ENCODE measurements at regions not wholly inside any gene's neighbourhood (a gene's known extent, or its start where the extent isn't known, plus 50 kb on each side); places are given as distances from the start of the nearest gene placed in this dataset.

GRCh38 chr4:166222271-166222670, 349.2 kb downstream of the TLL1 start:
- H3K4me3 ChIP-seq (ENCODE audit: low read depth, low read length): no peak overlapping the region
- in situ Hi-C loops (cut with HindIII; ENCODE audit: low sequenced_read_pairs): no loop called here
- TF ChIP-seq, protein P1, sequence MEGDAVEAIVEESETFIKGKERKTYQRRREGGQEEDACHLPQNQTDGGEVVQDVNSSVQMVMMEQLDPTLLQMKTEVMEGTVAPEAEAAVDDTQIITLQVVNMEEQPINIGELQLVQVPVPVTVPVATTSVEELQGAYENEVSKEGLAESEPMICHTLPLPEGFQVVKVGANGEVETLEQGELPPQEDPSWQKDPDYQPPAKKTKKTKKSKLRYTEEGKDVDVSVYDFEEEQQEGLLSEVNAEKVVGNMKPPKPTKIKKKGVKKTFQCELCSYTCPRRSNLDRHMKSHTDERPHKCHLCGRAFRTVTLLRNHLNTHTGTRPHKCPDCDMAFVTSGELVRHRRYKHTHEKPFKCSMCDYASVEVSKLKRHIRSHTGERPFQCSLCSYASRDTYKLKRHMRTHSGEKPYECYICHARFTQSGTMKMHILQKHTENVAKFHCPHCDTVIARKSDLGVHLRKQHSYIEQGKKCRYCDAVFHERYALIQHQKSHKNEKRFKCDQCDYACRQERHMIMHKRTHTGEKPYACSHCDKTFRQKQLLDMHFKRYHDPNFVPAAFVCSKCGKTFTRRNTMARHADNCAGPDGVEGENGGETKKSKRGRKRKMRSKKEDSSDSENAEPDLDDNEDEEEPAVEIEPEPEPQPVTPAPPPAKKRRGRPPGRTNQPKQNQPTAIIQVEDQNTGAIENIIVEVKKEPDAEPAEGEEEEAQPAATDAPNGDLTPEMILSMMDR (IDR thresholded peaks at IDR 0.05; ENCODE audit: low read depth, low read length, missing control alignments): no peak
- DNase-seq (ENCODE audit: low read depth): no peak

DNA sequence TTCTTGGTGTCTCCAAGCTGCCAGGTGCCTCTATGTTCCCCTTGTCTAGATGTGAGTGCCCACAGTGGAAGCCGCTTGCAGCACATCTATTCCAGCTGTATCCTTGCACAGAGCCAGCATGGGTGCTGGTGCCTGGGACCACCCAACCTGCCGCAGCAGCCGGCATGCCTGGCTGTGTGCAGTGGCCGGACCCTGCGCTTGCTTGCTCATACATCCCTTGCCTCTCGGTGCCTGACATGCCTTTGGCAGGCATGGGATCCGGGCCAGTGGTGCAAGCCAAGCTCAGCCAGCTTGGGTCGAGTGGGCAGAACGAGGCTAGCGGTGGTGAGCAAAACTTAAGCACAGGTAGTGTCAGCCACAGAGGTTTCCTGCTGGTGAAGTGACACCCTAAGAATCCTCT, 355.1 kb downstream of the TLL1 start:
- in situ Hi-C loops (cut with HindIII; ENCODE audit: low sequenced_read_pairs): no loop called here
- DNase-seq (ENCODE audit: low read depth): no peak
- H3K4me3 ChIP-seq (ENCODE audit: low read depth, low read length): no peak overlapping the region
- TF ChIP-seq, protein P1 (IDR thresholded peaks at IDR 0.05; ENCODE audit: low read depth, low read length, missing control alignments): no peak

DNA sequence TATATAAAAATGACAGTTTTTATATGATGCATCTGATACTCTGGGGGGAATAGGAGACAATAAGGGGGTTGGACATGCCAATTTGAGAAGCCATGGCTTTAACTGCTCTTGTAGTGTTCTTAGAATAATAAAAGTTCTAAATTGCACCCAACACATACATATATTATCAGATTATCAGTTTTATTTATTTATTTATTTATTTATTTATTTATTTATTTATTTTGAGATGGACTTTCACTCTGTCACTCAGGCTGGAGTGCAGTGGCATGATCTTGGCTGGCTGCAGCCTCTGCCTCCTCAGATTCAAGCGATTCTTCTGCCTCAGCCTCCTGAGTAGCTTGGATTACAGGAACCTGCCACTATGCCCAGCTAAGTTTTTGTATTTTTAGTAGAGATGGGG, 356.8 kb downstream of the TLL1 start:
- no peak for DNase-seq (ENCODE audit: low read depth)
- H3K4me3 ChIP-seq (ENCODE audit: low read depth, low read length): no peak overlapping the region
- in situ Hi-C loops (cut with HindIII; ENCODE audit: low sequenced_read_pairs): no loop called here
- TF ChIP-seq, protein P1 (IDR thresholded peaks at IDR 0.05; ENCODE audit: low read depth, low read length, missing control alignments): no peak

- DNase-seq (ENCODE audit: low read depth): no peak
- TF ChIP-seq, protein P1 (IDR thresholded peaks at IDR 0.05; ENCODE audit: low read depth, low read length, missing control alignments): no peak
- in situ Hi-C loops (cut with HindIII; ENCODE audit: low sequenced_read_pairs): no loop called here
- H3K4me3 ChIP-seq (ENCODE audit: low read depth, low read length): no peak overlapping the region
Observed at GRCh38 chr4:166230841-166231240, 357.8 kb downstream of the TLL1 start.

DNA sequence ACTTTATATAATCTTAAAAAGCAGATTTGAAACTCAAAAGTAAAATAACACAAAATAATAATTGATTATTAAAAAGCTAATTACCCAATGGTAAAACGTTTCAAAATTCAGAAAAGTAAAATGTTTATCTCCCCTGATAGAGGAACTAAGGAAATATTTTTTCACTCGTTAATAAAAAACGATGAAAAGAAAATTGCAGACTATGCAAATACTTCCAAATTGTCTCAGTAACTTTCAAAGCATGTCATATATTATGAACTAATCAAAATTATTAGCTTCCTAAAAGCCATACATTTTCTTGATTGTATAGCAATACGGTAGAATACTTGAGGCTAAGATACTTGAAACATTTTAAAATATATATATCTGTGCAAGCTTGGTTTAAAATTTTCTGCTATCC, 366.3 kb downstream of the TLL1 start:
- H3K4me3 ChIP-seq (ENCODE audit: low read depth, low read length): no peak overlapping the region
- TF ChIP-seq, protein P1 (IDR thresholded peaks at IDR 0.05; ENCODE audit: low read depth, low read length, missing control alignments): no peak
- in situ Hi-C loops (cut with HindIII; ENCODE audit: low sequenced_read_pairs): no loop called here
- no peak for DNase-seq (ENCODE audit: low read depth)

DNA sequence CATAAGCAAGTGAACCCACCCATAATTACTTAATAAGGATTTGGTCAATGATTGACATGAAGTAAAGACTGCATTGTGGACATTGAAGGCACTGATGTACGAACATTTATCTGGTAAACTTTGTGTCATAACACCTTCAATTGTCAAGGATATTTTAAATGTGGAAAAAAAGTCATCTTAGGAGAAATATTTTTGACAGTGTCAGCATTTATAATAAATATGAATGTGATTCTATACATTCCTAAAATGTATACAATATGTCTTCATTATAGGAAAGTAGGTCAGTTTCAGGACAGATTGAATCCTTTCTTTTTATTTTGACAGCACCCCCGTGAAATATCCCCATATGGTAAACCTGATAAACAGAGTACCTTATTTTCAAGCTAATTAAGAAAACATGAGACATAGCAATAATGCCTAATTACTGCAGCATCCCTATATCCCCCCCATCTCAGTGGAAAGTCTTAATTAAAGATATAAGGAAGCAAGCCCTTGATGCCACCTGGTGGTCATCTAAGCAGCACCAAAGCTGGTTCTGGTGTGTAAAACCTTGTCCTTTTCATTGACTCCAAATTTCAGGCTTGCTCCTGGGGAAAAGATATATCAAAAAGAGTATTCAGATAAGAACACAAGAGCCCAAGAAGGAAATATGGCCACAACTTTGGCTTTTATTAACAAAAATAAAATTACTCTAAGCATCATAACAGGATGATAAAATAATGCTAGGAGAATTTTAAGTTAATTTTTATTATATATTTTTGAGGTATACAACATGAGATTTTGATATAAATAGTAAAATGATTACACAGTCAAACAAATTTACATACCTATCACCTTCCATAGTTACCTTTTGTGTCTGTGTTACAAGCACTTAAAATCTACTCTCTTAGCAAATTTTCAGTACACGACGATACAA, 379.7 kb downstream of the TLL1 start:
- DNase-seq (ENCODE audit: low read depth): no peak
- TF ChIP-seq, protein P1 (IDR thresholded peaks at IDR 0.05; ENCODE audit: low read depth, low read length, missing control alignments): peak; percentile 60
- in situ Hi-C loops (cut with HindIII; ENCODE audit: low sequenced_read_pairs): no loop called here
- H3K4me3 ChIP-seq (ENCODE audit: low read depth, low read length): no peak overlapping the region

All from astrocyte of the cerebellum (primary cell).